ENCODE measurements at regions not wholly inside any gene's neighbourhood (a gene's known extent, or its start where the extent isn't known, plus 50 kb on each side); places are given as distances from the start of the nearest gene placed in this dataset.

- Histone ChIP-seq H3K4me1 (ENCODE audit: insufficient read depth, low read length, poor library complexity, severe bottlenecking) (no peaks in the 10 kb centered on the region), H3K9me3 (ENCODE audit: low read depth, low read length, poor library complexity, severe bottlenecking) (no peaks in the 10 kb centered on the region), H3K27ac (ENCODE audit: low read depth, low read length, poor library complexity, severe bottlenecking) (no peak overlapping the region), H3K4me3 (ENCODE audit: low read depth, low read length, poor library complexity, severe bottlenecking) (no peak overlapping the region), H3K36me3 (ENCODE audit: insufficient read depth, low read length, poor library complexity, severe bottlenecking) (no peaks in the 10 kb centered on the region), H3K27me3 (replicated peaks; ENCODE audit: insufficient read depth, low read depth, low read length, poor library complexity) (no peaks in the 10 kb centered on the region)
- no TSS peak for BruUV-seq (replicated peaks)
- intact Hi-C loops (cut with micrococcal nuclease; ENCODE audit: unreplicated experiment): no loop called here
- TF ChIP-seq EZH2 (IDR thresholded peaks at IDR 0.05; ENCODE audit: borderline replicate concordance, low read depth, low read length, poor library complexity, severe bottlenecking) (no peak), CTCF (conservative IDR thresholded peaks at IDR 0.05; ENCODE audit: low read depth, low read length) (no peak)
- ChIA-PET POLR2A (ENCODE audit: low non-redundant PET) (no interaction called here), CTCF (no interaction called here)
- DNase-seq (ENCODE audit: low spot score): no peak
Measured at GRCh38 chr9:90271707-90272106, 370.9 kb downstream of the DIRAS2 start.

GRCh38 chr9:90274725-90275124, 367.9 kb downstream of the DIRAS2 start:
- Histone ChIP-seq H3K36me3 (ENCODE audit: insufficient read depth, low read length, poor library complexity, severe bottlenecking) (no peaks in the 10 kb centered on the region), H3K27me3 (replicated peaks; ENCODE audit: insufficient read depth, low read depth, low read length, poor library complexity) (no peaks in the 10 kb centered on the region), H3K27ac (ENCODE audit: low read depth, low read length, poor library complexity, severe bottlenecking) (no peak overlapping the region), H3K9me3 (ENCODE audit: low read depth, low read length, poor library complexity, severe bottlenecking) (no peaks in the 10 kb centered on the region), H3K4me3 (ENCODE audit: low read depth, low read length, poor library complexity, severe bottlenecking) (no peak overlapping the region), H3K4me1 (ENCODE audit: insufficient read depth, low read length, poor library complexity, severe bottlenecking) (no peaks in the 10 kb centered on the region)
- BruUV-seq (replicated peaks): no TSS peak
- no peak for TF ChIP-seq CTCF (conservative IDR thresholded peaks at IDR 0.05; ENCODE audit: low read depth, low read length)
- TF ChIP-seq EZH2 (IDR thresholded peaks at IDR 0.05; ENCODE audit: borderline replicate concordance, low read depth, low read length, poor library complexity, severe bottlenecking): no peak
- POLR2A ChIA-PET (ENCODE audit: low non-redundant PET): no interaction called here
- intact Hi-C loops (cut with micrococcal nuclease; ENCODE audit: unreplicated experiment): no loop called here
- CTCF ChIA-PET: no interaction called here
- no peak for DNase-seq (ENCODE audit: low spot score)

GRCh38 chr9:90285946-90286345, 356.7 kb downstream of the DIRAS2 start:
- TF ChIP-seq EZH2 (IDR thresholded peaks at IDR 0.05; ENCODE audit: borderline replicate concordance, low read depth, low read length, poor library complexity, severe bottlenecking): no peak
- no peak for TF ChIP-seq CTCF (conservative IDR thresholded peaks at IDR 0.05; ENCODE audit: low read depth, low read length)
- ChIA-PET CTCF (no interaction called here), POLR2A (ENCODE audit: low non-redundant PET) (no interaction called here)
- intact Hi-C loops (cut with micrococcal nuclease; ENCODE audit: unreplicated experiment): no loop called here
- no peak for DNase-seq (ENCODE audit: low spot score)
- no peak overlapping the region for H3K27ac ChIP-seq (ENCODE audit: low read depth, low read length, poor library complexity, severe bottlenecking)
- no peaks in the 10 kb centered on the region for H3K27me3 ChIP-seq (replicated peaks; ENCODE audit: insufficient read depth, low read depth, low read length, poor library complexity)
- no peaks in the 10 kb centered on the region for H3K36me3 ChIP-seq (ENCODE audit: insufficient read depth, low read length, poor library complexity, severe bottlenecking)
- no TSS peak for BruUV-seq (replicated peaks)
- H3K4me1 ChIP-seq (ENCODE audit: insufficient read depth, low read length, poor library complexity, severe bottlenecking): no peaks in the 10 kb centered on the region
- no peak overlapping the region for H3K4me3 ChIP-seq (ENCODE audit: low read depth, low read length, poor library complexity, severe bottlenecking)
- no peaks in the 10 kb centered on the region for H3K9me3 ChIP-seq (ENCODE audit: low read depth, low read length, poor library complexity, severe bottlenecking)
